HL-60 (cell line): ENCODE measurements at regions not wholly inside any gene's neighbourhood (a gene's known extent, or its start where the extent isn't known, plus 50 kb on each side); places are given as distances from the start of the nearest gene placed in this dataset.

Experiments
- POLR2AphosphoS5 ChIP-seq: IDR thresholded peaks from 2 replicates; pipeline ENCODE4 v1.6.1; 2012; ENCODE audit warnings: low read depth
- TF ChIP-seq, protein P1 (sequence below): IDR thresholded peaks from one replicate; pipeline ENCODE4 v1.5.1; 2011; ENCODE audit warnings: low read length, control low read depth, inconsistent platforms; ENCODE audit not compliant: insufficient read depth

DNA sequence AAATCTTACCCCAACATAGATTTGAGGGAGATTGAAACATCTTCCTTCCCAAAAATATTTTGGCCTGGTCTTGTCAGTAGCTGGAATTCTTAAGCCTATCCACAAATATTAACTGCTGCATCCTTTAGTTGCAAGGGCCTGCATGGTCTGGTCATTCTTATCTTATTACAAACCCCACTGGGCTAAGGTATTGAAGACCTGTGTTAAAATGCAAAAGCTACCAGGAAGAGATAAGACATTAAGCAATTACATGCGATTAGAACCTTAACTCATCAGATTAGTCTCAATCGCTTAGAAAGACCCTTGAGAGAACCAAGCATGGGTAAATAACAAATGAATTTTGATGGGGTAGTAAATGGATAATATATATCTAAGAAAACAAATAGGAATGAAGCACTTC is 426.6 kb downstream of the FRK start:
- TF ChIP-seq, protein P1, sequence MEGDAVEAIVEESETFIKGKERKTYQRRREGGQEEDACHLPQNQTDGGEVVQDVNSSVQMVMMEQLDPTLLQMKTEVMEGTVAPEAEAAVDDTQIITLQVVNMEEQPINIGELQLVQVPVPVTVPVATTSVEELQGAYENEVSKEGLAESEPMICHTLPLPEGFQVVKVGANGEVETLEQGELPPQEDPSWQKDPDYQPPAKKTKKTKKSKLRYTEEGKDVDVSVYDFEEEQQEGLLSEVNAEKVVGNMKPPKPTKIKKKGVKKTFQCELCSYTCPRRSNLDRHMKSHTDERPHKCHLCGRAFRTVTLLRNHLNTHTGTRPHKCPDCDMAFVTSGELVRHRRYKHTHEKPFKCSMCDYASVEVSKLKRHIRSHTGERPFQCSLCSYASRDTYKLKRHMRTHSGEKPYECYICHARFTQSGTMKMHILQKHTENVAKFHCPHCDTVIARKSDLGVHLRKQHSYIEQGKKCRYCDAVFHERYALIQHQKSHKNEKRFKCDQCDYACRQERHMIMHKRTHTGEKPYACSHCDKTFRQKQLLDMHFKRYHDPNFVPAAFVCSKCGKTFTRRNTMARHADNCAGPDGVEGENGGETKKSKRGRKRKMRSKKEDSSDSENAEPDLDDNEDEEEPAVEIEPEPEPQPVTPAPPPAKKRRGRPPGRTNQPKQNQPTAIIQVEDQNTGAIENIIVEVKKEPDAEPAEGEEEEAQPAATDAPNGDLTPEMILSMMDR = no peak
- TF ChIP-seq POLR2AphosphoS5 = no peak
